Neuronal stem cell (in vitro differentiated cells): ENCODE measurements at regions not wholly inside any gene's neighbourhood (a gene's known extent, or its start where the extent isn't known, plus 50 kb on each side); places are given as distances from the start of the nearest gene placed in this dataset.

Experiments
- DNase-seq: peaks from one replicate; pipeline ENCODE4 v3.0.0-alpha.2; 2013; ENCODE audit warnings: low spot score
- H2AFZ ChIP-seq: one replicate; pipeline ENCODE4 v1.6.1; 2013; ENCODE audit warnings: mild to moderate bottlenecking, low read length, inconsistent platforms
- H2AK5ac ChIP-seq: 2 replicates; pipeline ENCODE4 v1.6.1; 2013; ENCODE audit warnings: low read depth, mild to moderate bottlenecking, inconsistent platforms, low read length, moderate library complexity, mixed read lengths
- H2BK120ac ChIP-seq: 2 replicates; pipeline ENCODE4 v1.6.1; 2013; ENCODE audit warnings: low read depth, mild to moderate bottlenecking, inconsistent platforms, low read length, moderate library complexity, mixed read lengths
- H2BK12ac ChIP-seq: one replicate; pipeline ENCODE4 v1.6.1; 2013; ENCODE audit warnings: low read length, inconsistent platforms
- H2BK15ac ChIP-seq: 2 replicates; pipeline ENCODE4 v1.6.1; 2013; ENCODE audit warnings: mild to moderate bottlenecking, low read length, inconsistent platforms, mixed read lengths
- H2BK5ac ChIP-seq: one replicate; pipeline ENCODE4 v1.6.1; 2013; ENCODE audit warnings: inconsistent platforms, mild to moderate bottlenecking, low read length, moderate library complexity
- H3K14ac ChIP-seq: one replicate; pipeline ENCODE4 v1.6.1; 2013; ENCODE audit warnings: low read length, inconsistent platforms
- H3K18ac ChIP-seq: 2 replicates; pipeline ENCODE4 v1.6.1; 2013; ENCODE audit warnings: low read length, inconsistent platforms
- H3K23ac ChIP-seq: 2 replicates; pipeline ENCODE4 v1.6.1; 2013; ENCODE audit warnings: low read depth, mild to moderate bottlenecking, mixed read lengths, low read length, inconsistent platforms; ENCODE audit not compliant: poor library complexity
- H3K27ac ChIP-seq: replicated peaks from 3 replicates; pipeline ENCODE4 v1.5.1; 2013; ENCODE audit warnings: low read length, inconsistent platforms
- H3K27me3 ChIP-seq, 3 experiments: 2 replicates each; pipeline ENCODE4 v1.6.1; 2013; ENCODE audit warnings: low read length in 3 of 3, mild to moderate bottlenecking in 2 of 3, inconsistent platforms in 1 of 3, low read depth in 1 of 3, mixed read lengths in 1 of 3, moderate library complexity in 1 of 3; ENCODE audit not compliant: control insufficient read depth in 3 of 3, insufficient read depth in 3 of 3
- H3K36me3 ChIP-seq, 2 donors: replicated peaks in 1 of 2; 2 replicates each; pipeline ENCODE4 v1.6.1; 2013; ENCODE audit warnings: low read length in 2 of 2; ENCODE audit not compliant: control insufficient read depth in 2 of 2, insufficient read depth in 2 of 2
- H3K4ac ChIP-seq: 2 replicates; pipeline ENCODE4 v1.6.1; 2013; ENCODE audit warnings: inconsistent platforms, mild to moderate bottlenecking, low read length, moderate library complexity
- H3K4me1 ChIP-seq, 2 donors: 1 replicate in 1 of 2; 2 replicates in 1 of 2; pipeline ENCODE4 v1.6.1; 2013; ENCODE audit warnings: low read length in 2 of 2, low read depth in 1 of 2; ENCODE audit not compliant: control insufficient read depth in 2 of 2, insufficient read depth in 1 of 2
- H3K4me2 ChIP-seq: one replicate; pipeline ENCODE4 v1.6.1; 2013; ENCODE audit warnings: mild to moderate bottlenecking, low read length, inconsistent platforms; ENCODE audit not compliant: insufficient read depth, poor library complexity, severe bottlenecking
- H3K4me3 ChIP-seq, 2 donors: 2 replicates each; pipeline ENCODE4 v1.5.1; 2013; ENCODE audit warnings: low read length in 2 of 2, mild to moderate bottlenecking in 2 of 2, inconsistent platforms in 1 of 2, moderate library complexity in 1 of 2
- H3K79me1 ChIP-seq: one replicate; pipeline ENCODE4 v1.6.1; 2013; ENCODE audit warnings: low read depth, mild to moderate bottlenecking, inconsistent platforms, low read length, moderate library complexity
- H3K9ac ChIP-seq: one replicate; pipeline ENCODE4 v1.6.1; 2013; ENCODE audit warnings: mild to moderate bottlenecking, low read depth, low read length, inconsistent platforms; ENCODE audit not compliant: poor library complexity
- H3K9me3 ChIP-seq, 2 donors: replicated peaks in 1 of 2; 2 replicates each; pipeline versions ENCODE3 to v1.6.1; 2013; ENCODE audit warnings: low read length in 2 of 2, mild to moderate bottlenecking in 2 of 2, inconsistent platforms in 1 of 2, low read depth in 1 of 2, mixed read lengths in 1 of 2, moderate library complexity in 1 of 2; ENCODE audit not compliant: control insufficient read depth in 2 of 2, insufficient read depth in 1 of 2
- H4K8ac ChIP-seq: one replicate; pipeline ENCODE4 v1.6.1; 2013; ENCODE audit warnings: low read depth, mild to moderate bottlenecking, inconsistent platforms, low read length, moderate library complexity
- H4K91ac ChIP-seq: one replicate; pipeline ENCODE4 v1.6.1; 2013; ENCODE audit warnings: low read length, low read depth, mild to moderate bottlenecking, inconsistent platforms; ENCODE audit not compliant: poor library complexity
- WGBS, 2 donors: extraction: QIAGEN DNeasy Blood & Tissue Kit; methylation state at CpG; one replicate each; pipeline ENCODE4 v1.1.7; 2013; ENCODE audit warnings: missing lambda C conversion rate in 2 of 2, mixed read lengths in 1 of 2; ENCODE audit not compliant: insufficient read length in 2 of 2, insufficient replicate concordance in 1 of 2; ENCODE audit errors: extremely low coverage in 2 of 2; 5-methylcytosine and 5-hydroxymethylcytosine counted together

GRCh38 chr12:45666396-45666795 lies 63.1 kb upstream of the ARID2 start:
- no peak overlapping the region for H2BK120ac ChIP-seq
- no CpG with 5 or more reads among the region's 3 CpGs for WGBS, 2 donors
- no peak overlapping the region for H2BK15ac ChIP-seq
- no peaks in the 10 kb centered on the region for H3K36me3 ChIP-seq
- H3K9me3 ChIP-seq = no peaks in the 10 kb centered on the region
- H4K91ac ChIP-seq = no peak overlapping the region
- H3K14ac ChIP-seq = no peak overlapping the region
- no peak overlapping the region for H3K9ac ChIP-seq
- no peaks in the 10 kb centered on the region for H3K27me3 ChIP-seq
- H3K4me3 ChIP-seq = no peak overlapping the region
- no peak for DNase-seq
- H2BK5ac ChIP-seq = no peak overlapping the region
- no peak overlapping the region for H3K4me2 ChIP-seq
- H3K23ac ChIP-seq = no peak overlapping the region
- no peak overlapping the region for H2AK5ac ChIP-seq
- no peak overlapping the region for H3K18ac ChIP-seq
- H3K4me1 ChIP-seq = no peaks in the 10 kb centered on the region
- no peak overlapping the region for H2BK12ac ChIP-seq
- no peak overlapping the region for H2AFZ ChIP-seq
- H3K4ac ChIP-seq = no peak overlapping the region
- no peak overlapping the region for H4K8ac ChIP-seq
- H3K27ac ChIP-seq = no peak overlapping the region
- H3K79me1 ChIP-seq = no peaks in the 10 kb centered on the region

- no peak overlapping the region for H2AFZ ChIP-seq
- H3K4me1 ChIP-seq = no peaks in the 10 kb centered on the region
- no peaks in the 10 kb centered on the region for H3K36me3 ChIP-seq
- DNase-seq = no peak
- H3K14ac ChIP-seq = no peak overlapping the region
- no peak overlapping the region for H3K27ac ChIP-seq
- no peaks in the 10 kb centered on the region for H3K79me1 ChIP-seq
- no peaks in the 10 kb centered on the region for H3K27me3 ChIP-seq
- H2BK5ac ChIP-seq = no peak overlapping the region
- H3K18ac ChIP-seq = no peak overlapping the region
- WGBS, 2 donors = no CpG with 5 or more reads among the region's 2 CpGs
- no peaks in the 10 kb centered on the region for H3K9me3 ChIP-seq
- no peak overlapping the region for H3K4me3 ChIP-seq
- H3K4me2 ChIP-seq = no peak overlapping the region
- no peak overlapping the region for H3K9ac ChIP-seq
- H2BK15ac ChIP-seq = no peak overlapping the region
- H2BK12ac ChIP-seq = no peak overlapping the region
- no peak overlapping the region for H2BK120ac ChIP-seq
- H4K91ac ChIP-seq = no peak overlapping the region
- no peak overlapping the region for H3K4ac ChIP-seq
- no peak overlapping the region for H4K8ac ChIP-seq
- H3K23ac ChIP-seq = no peak overlapping the region
- no peak overlapping the region for H2AK5ac ChIP-seq
Observed at GRCh38 chr12:45666816-45667215, 62.7 kb upstream of the ARID2 start.

GRCh38 chr12:45667761-45668160 lies 61.7 kb upstream of the ARID2 start:
- Histone ChIP-seq H2BK5ac (no peak overlapping the region), H3K18ac (no peak overlapping the region), H3K14ac (no peak overlapping the region), H3K27me3 (no peaks in the 10 kb centered on the region), H3K4me1 (no peaks in the 10 kb centered on the region), H3K36me3 (no peaks in the 10 kb centered on the region), H3K9me3 (no peaks in the 10 kb centered on the region), H3K9ac (no peak overlapping the region), H3K23ac (no peak overlapping the region), H2AFZ (no peak overlapping the region), H3K27ac (no peak overlapping the region), H2BK12ac (no peak overlapping the region), H4K91ac (no peak overlapping the region), H3K4me3 (no peak overlapping the region), H3K4me2 (no peak overlapping the region), H2BK120ac (no peak overlapping the region), H2AK5ac (no peak overlapping the region), H4K8ac (no peak overlapping the region), H3K79me1 (no peaks in the 10 kb centered on the region), H2BK15ac (no peak overlapping the region), H3K4ac (no peak overlapping the region)
- WGBS, 2 donors = no CpG with 5 or more reads among the region's 2 CpGs
- DNase-seq = no peak

DNA sequence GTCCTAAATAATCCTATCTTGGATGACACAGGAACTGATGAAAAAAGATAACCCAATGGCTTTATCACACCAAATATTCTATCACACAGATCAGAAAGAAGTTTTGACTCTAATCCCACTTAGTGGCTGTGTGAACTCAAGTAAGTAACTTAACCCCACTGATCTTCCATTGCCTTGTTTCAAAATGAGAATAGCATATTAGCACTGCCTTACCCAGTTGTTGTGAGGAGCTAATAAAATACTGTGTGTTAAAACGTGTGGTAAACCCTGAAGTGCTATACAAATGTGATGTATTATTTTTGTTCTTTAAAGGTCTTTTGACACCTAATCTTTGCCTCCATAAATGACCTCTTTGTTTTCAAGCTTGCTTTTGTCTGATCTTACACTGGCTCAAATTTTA lies 60.9 kb upstream of the ARID2 start:
- H3K4me2 ChIP-seq = no peak overlapping the region
- H3K23ac ChIP-seq = no peak overlapping the region
- no peak overlapping the region for H3K14ac ChIP-seq
- DNase-seq = no peak
- H4K8ac ChIP-seq = no peak overlapping the region
- no peaks in the 10 kb centered on the region for H3K27me3 ChIP-seq
- no peaks in the 10 kb centered on the region for H3K79me1 ChIP-seq
- no peaks in the 10 kb centered on the region for H3K9me3 ChIP-seq
- no peak overlapping the region for H2AFZ ChIP-seq
- H2BK5ac ChIP-seq = no peak overlapping the region
- H2BK15ac ChIP-seq = no peak overlapping the region
- H3K4me1 ChIP-seq = no peaks in the 10 kb centered on the region
- no peak overlapping the region for H3K18ac ChIP-seq
- H2AK5ac ChIP-seq = no peak overlapping the region
- no peak overlapping the region for H4K91ac ChIP-seq
- H2BK12ac ChIP-seq = no peak overlapping the region
- no peak overlapping the region for H3K4me3 ChIP-seq
- WGBS, 2 donors = no CpG with 5 or more reads among the region's 1 CpG
- H3K36me3 ChIP-seq = no peaks in the 10 kb centered on the region
- no peak overlapping the region for H2BK120ac ChIP-seq
- H3K9ac ChIP-seq = no peak overlapping the region
- no peak overlapping the region for H3K27ac ChIP-seq
- H3K4ac ChIP-seq = no peak overlapping the region
